GM21423 (cell line): ENCODE measurements at regions not wholly inside any gene's neighbourhood (a gene's known extent, or its start where the extent isn't known, plus 50 kb on each side); places are given as distances from the start of the nearest gene placed in this dataset.
A peak's percentile ranks its signal among the peaks of the same experiment; 100 is the strongest.
"Not testable (repeated sequence)": the region's sequence is repeated elsewhere in the genome, so short reads cannot be mapped to it uniquely, and the experiment has no call there.

Source experiments
- ATAC-seq: cut with Tn5 transposase; IDR thresholded peaks from one replicate; pipeline ENCODE4 v1.9.1; 2021; ENCODE audit warnings: mild to moderate bottlenecking, moderate library complexity; ENCODE audit not compliant: unreplicated experiment

GRCh38 chr4:81745050-81745449, 273.3 kb upstream of the RASGEF1B start:
- no peak for ATAC-seq

- no peak for ATAC-seq
Observed at GRCh38 chr4:81743731-81744435, 272.2 kb upstream of the RASGEF1B start.

- no peak for ATAC-seq
Observed at GRCh38 chr4:81740487-81740886, 268.8 kb upstream of the RASGEF1B start.

- ATAC-seq, result no peak
Observed at GRCh38 chr4:81738891-81739290, 267.2 kb upstream of the RASGEF1B start.

- ATAC-seq, result no peak
Observed at GRCh38 chr4:81737865-81738559, 266.3 kb upstream of the RASGEF1B start.

- no peak for ATAC-seq
Observed at GRCh38 chr4:81736324-81736723, 264.6 kb upstream of the RASGEF1B start.

- no peak for ATAC-seq
Observed at GRCh38 chr4:81732980-81733379, 261.3 kb upstream of the RASGEF1B start.

GRCh38 chr4:81724925-81725329, 253.2 kb upstream of the RASGEF1B start:
- ATAC-seq, result peak; percentile 95

- ATAC-seq, result no peak
Observed at GRCh38 chr4:81723927-81724587, 252.3 kb upstream of the RASGEF1B start.

GRCh38 chr4:81723019-81723884, 251.5 kb upstream of the RASGEF1B start:
- no peak for ATAC-seq

- no peak for ATAC-seq
Observed at GRCh38 chr4:81722290-81722851, 250.7 kb upstream of the RASGEF1B start.

- ATAC-seq, result no peak
Observed at GRCh38 chr4:81715757-81716156, 244.1 kb upstream of the RASGEF1B start.

- not testable (repeated sequence) for ATAC-seq
Observed at GRCh38 chr4:81715357-81715756, 243.7 kb upstream of the RASGEF1B start.

- no peak for ATAC-seq
Observed at GRCh38 chr4:81714291-81714690, 242.6 kb upstream of the RASGEF1B start.

GRCh38 chr4:81712714-81713113, 241.0 kb upstream of the RASGEF1B start:
- ATAC-seq, result no peak

- no peak for ATAC-seq
Observed at GRCh38 chr4:81704461-81704860, 232.8 kb upstream of the RASGEF1B start.

- ATAC-seq, result no peak
Observed at GRCh38 chr4:81700189-81700588, 228.5 kb upstream of the RASGEF1B start.

GRCh38 chr4:81698538-81699296, 227.0 kb upstream of the RASGEF1B start:
- no peak for ATAC-seq

GRCh38 chr4:81694176-81694913, 222.6 kb upstream of the RASGEF1B start:
- no peak for ATAC-seq
